ENCODE measurements at regions not wholly inside any gene's neighbourhood (a gene's known extent, or its start where the extent isn't known, plus 50 kb on each side); places are given as distances from the start of the nearest gene placed in this dataset.

GRCh38 chr3:163924600-163924999 is 1153.7 kb downstream of the SI start:
- no peak for DNase-seq

- no peak for DNase-seq
Observed at GRCh38 chr3:163919154-163919553, 1159.1 kb downstream of the SI start.

- DNase-seq: no peak
Observed at GRCh38 chr3:163916596-163917560, 1161.4 kb downstream of the SI start.

- DNase-seq: no peak
Observed at GRCh38 chr3:163915280-163915679, 1163.0 kb downstream of the SI start.

- DNase-seq: no peak
Observed at GRCh38 chr3:163914567-163914966, 1163.7 kb downstream of the SI start.

GRCh38 chr3:163891771-163892170 is 1186.5 kb downstream of the SI start:
- no peak for DNase-seq

GRCh38 chr3:163890661-163891060 is 1187.6 kb downstream of the SI start:
- no peak for DNase-seq

GRCh38 chr3:163879172-163879571 is 1199.1 kb downstream of the SI start:
- DNase-seq: no peak

GRCh38 chr3:163878396-163878795 is 1199.9 kb downstream of the SI start:
- DNase-seq: no peak

- no peak for DNase-seq
Observed at GRCh38 chr3:163877805-163878204, 1200.5 kb downstream of the SI start.

GRCh38 chr3:163863146-163863545 is 1215.2 kb downstream of the SI start:
- DNase-seq: no peak

- DNase-seq: no peak
Observed at GRCh38 chr3:163852233-163852632, 1226.1 kb downstream of the SI start.

- DNase-seq: no peak
Observed at GRCh38 chr3:163838769-163839168, 1239.5 kb downstream of the SI start.

- DNase-seq: no peak
Observed at GRCh38 chr3:163832547-163832946, 1245.7 kb downstream of the SI start.

- DNase-seq: no peak
Observed at GRCh38 chr3:163821841-163822240, 1256.5 kb downstream of the SI start.

- no peak for DNase-seq
Observed at GRCh38 chr3:163817015-163817414, 1261.3 kb downstream of the SI start.

GRCh38 chr3:163813935-163814334 is 1264.4 kb downstream of the SI start:
- DNase-seq: no peak

- DNase-seq: no peak
Observed at GRCh38 chr3:163812006-163812405, 1266.3 kb downstream of the SI start.

GRCh38 chr3:163809540-163809993 is 1268.7 kb downstream of the SI start:
- DNase-seq: no peak

GRCh38 chr3:163786416-163786815 is 1291.9 kb downstream of the SI start:
- DNase-seq: no peak

GRCh38 chr3:163785693-163786092 is 1292.6 kb downstream of the SI start:
- DNase-seq: no peak

GRCh38 chr3:163779396-163780344 is 1298.6 kb downstream of the SI start:
- no peak for DNase-seq

GRCh38 chr3:163776743-163777142 is 1301.6 kb downstream of the SI start:
- DNase-seq: no peak

- DNase-seq: no peak
Observed at GRCh38 chr3:163773136-163773535, 1305.2 kb downstream of the SI start.

Data from NCI-H2107 (cell line).